ENCODE measurements at regions not wholly inside any gene's neighbourhood (a gene's known extent, or its start where the extent isn't known, plus 50 kb on each side); places are given as distances from the start of the nearest gene placed in this dataset.

DNA sequence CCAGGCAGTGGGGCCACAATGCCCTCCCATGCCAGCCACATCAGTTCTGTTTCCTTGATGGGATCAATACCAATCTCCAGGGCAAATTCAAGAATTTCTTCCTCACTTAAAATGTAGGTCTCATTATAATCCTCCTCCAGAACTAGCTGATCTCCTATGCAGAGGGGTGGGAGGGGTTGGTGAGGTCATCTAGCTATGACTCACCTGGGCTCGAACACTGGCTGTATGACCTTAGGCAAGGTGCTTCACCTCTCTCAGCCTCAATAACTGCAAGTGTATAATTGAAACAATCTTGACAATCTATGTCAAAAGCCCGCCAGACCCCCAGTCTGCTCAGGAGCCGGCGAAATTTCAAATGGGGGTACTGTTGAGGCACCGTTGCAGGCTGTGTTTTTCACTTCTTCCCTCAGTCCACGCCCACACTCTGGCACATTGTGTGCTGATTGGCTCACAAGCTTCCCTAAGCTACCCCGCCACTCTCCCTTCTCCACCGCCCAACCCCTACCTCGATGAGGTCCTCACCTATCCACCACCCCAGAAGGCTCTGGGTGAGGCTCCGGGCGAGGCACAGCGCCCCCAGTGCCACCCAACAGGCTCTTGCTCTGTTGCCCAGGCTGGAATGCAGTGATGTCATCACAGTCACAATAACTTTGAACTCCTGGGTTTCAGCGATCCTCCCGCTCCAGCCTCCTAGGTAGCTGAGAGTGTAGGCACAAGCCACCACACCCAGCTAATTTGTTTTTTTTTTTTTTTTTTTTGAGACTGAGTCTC, 70.5 kb downstream of the ZNF22 start:
- TF ChIP-seq REST (IDR thresholded peaks at IDR 0.05; ENCODE audit: unreplicated experiment) = no peak
- TF ChIP-seq CTCF (conservative IDR thresholded peaks at IDR 0.05; ENCODE audit: low read depth in 2 of 2) = no peak
- no peak for TF ChIP-seq POLR2AphosphoS5 (IDR thresholded peaks at IDR 0.05; ENCODE audit: low read depth)
- TF ChIP-seq EZH2 (IDR thresholded peaks at IDR 0.05; ENCODE audit: low read depth, unreplicated experiment) = no peak
- no peak for TF ChIP-seq CREB1 (CRISPR knock-in tag; IDR thresholded peaks at IDR 0.05; ENCODE audit: low read depth)
- no peak for TF ChIP-seq EZH2phosphoT487 (IDR thresholded peaks at IDR 0.05; ENCODE audit: unreplicated experiment)
- no peak for TF ChIP-seq ZNF331 (CRISPR knock-in tag; IDR thresholded peaks at IDR 0.05; ENCODE audit: low read depth)
- TF ChIP-seq ETS1 (IDR thresholded peaks at IDR 0.05) = no peak
- TF ChIP-seq JUNB (IDR thresholded peaks at IDR 0.05; ENCODE audit: unreplicated experiment) = no peak
- no peak for TF ChIP-seq NANOG (IDR thresholded peaks at IDR 0.05; ENCODE audit: borderline replicate concordance)
- TF ChIP-seq ZNF114 (CRISPR knock-in tag; IDR thresholded peaks at IDR 0.05) = no peak
- no peak for TF ChIP-seq STAT1 (IDR thresholded peaks at IDR 0.05; ENCODE audit: unreplicated experiment)
- TF ChIP-seq, protein P1, sequence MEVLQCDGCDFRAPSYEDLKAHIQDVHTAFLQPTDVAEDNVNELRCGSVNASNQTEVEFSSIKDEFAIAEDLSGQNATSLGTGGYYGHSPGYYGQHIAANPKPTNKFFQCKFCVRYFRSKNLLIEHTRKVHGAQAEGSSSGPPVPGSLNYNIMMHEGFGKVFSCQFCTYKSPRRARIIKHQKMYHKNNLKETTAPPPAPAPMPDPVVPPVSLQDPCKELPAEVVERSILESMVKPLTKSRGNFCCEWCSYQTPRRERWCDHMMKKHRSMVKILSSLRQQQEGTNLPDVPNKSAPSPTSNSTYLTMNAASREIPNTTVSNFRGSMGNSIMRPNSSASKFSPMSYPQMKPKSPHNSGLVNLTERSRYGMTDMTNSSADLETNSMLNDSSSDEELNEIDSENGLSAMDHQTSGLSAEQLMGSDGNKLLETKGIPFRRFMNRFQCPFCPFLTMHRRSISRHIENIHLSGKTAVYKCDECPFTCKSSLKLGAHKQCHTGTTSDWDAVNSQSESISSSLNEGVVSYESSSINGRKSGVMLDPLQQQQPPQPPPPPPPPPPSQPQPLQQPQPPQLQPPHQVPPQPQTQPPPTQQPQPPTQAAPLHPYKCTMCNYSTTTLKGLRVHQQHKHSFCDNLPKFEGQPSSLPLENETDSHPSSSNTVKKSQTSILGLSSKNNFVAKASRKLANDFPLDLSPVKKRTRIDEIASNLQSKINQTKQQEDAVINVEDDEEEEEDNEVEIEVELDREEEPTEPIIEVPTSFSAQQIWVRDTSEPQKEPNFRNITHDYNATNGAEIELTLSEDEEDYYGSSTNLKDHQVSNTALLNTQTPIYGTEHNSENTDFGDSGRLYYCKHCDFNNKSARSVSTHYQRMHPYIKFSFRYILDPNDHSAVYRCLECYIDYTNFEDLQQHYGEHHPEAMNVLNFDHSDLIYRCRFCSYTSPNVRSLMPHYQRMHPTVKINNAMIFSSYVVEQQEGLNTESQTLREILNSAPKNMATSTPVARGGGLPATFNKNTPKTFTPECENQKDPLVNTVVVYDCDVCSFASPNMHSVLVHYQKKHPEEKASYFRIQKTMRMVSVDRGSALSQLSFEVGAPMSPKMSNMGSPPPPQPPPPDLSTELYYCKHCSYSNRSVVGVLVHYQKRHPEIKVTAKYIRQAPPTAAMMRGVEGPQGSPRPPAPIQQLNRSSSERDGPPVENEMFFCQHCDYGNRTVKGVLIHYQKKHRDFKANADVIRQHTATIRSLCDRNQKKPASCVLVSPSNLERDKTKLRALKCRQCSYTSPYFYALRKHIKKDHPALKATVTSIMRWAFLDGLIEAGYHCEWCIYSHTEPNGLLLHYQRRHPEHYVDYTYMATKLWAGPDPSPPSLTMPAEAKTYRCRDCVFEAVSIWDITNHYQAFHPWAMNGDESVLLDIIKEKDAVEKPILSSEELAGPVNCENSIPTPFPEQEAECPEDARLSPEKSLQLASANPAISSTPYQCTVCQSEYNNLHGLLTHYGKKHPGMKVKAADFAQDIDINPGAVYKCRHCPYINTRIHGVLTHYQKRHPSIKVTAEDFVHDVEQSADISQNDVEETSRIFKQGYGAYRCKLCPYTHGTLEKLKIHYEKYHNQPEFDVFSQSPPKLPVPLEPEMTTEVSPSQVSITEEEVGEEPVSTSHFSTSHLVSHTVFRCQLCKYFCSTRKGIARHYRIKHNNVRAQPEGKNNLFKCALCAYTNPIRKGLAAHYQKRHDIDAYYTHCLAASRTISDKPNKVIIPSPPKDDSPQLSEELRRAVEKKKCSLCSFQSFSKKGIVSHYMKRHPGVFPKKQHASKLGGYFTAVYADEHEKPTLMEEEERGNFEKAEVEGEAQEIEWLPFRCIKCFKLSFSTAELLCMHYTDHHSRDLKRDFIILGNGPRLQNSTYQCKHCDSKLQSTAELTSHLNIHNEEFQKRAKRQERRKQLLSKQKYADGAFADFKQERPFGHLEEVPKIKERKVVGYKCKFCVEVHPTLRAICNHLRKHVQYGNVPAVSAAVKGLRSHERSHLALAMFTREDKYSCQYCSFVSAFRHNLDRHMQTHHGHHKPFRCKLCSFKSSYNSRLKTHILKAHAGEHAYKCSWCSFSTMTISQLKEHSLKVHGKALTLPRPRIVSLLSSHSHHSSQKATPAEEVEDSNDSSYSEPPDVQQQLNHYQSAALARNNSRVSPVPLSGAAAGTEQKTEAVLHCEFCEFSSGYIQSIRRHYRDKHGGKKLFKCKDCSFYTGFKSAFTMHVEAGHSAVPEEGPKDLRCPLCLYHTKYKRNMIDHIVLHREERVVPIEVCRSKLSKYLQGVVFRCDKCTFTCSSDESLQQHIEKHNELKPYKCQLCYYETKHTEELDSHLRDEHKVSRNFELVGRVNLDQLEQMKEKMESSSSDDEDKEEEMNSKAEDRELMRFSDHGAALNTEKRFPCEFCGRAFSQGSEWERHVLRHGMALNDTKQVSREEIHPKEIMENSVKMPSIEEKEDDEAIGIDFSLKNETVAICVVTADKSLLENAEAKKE (CRISPR knock-in tag; IDR thresholded peaks at IDR 0.05) = no peak
